Neutrophil (primary cell): ENCODE measurements at regions not wholly inside any gene's neighbourhood (a gene's known extent, or its start where the extent isn't known, plus 50 kb on each side); places are given as distances from the start of the nearest gene placed in this dataset.

Experiments
- H3K27ac ChIP-seq: fragments of 200-600 bp; sonication (generic); 2 replicates; pipeline ENCODE4 v1.5.1; 2016; ENCODE audit warnings: mild to moderate bottlenecking, moderate library complexity
- H3K27me3 ChIP-seq: fragments of 200-600 bp; sonication (generic); 2 replicates; pipeline ENCODE4 v1.6.0; 2016; ENCODE audit warnings: mild to moderate bottlenecking
- H3K36me3 ChIP-seq: fragments of 200-600 bp; sonication (generic); 2 replicates; pipeline ENCODE4 v1.5.1; 2017
- H3K4me1 ChIP-seq, 2 experiments: fragments of 200-600 bp in 1 of 2; sonication (generic) in 1 of 2; 1 replicate in 1 of 2; 2 replicates in 1 of 2; pipeline versions ENCODE4 v1.5.1 to v1.6.1; 2013 to 2016; ENCODE audit warnings: low read depth in 1 of 2, low read length in 1 of 2, mild to moderate bottlenecking in 1 of 2, moderate library complexity in 1 of 2; ENCODE audit not compliant: control insufficient read depth in 1 of 2, insufficient read depth in 1 of 2
- H3K4me3 ChIP-seq, 2 experiments: fragments of 200-600 bp in 1 of 2; sonication (generic) in 1 of 2; 1 replicate in 1 of 2; 2 replicates in 1 of 2; pipeline ENCODE4 v1.5.1; 2013 to 2016; ENCODE audit warnings: low read depth in 1 of 2, low read length in 1 of 2, mild to moderate bottlenecking in 1 of 2, moderate library complexity in 1 of 2
- H3K9me3 ChIP-seq: fragments of 200-600 bp; sonication (generic); 2 replicates; pipeline ENCODE4 v1.5.1; 2016
- TF ChIP-seq, protein P1 (sequence below): fragments of 200-600 bp; sonication (generic); IDR thresholded peaks from 2 replicates; pipeline ENCODE4 v1.5.1; 2016; ENCODE audit warnings: antibody characterized with exemption

DNA sequence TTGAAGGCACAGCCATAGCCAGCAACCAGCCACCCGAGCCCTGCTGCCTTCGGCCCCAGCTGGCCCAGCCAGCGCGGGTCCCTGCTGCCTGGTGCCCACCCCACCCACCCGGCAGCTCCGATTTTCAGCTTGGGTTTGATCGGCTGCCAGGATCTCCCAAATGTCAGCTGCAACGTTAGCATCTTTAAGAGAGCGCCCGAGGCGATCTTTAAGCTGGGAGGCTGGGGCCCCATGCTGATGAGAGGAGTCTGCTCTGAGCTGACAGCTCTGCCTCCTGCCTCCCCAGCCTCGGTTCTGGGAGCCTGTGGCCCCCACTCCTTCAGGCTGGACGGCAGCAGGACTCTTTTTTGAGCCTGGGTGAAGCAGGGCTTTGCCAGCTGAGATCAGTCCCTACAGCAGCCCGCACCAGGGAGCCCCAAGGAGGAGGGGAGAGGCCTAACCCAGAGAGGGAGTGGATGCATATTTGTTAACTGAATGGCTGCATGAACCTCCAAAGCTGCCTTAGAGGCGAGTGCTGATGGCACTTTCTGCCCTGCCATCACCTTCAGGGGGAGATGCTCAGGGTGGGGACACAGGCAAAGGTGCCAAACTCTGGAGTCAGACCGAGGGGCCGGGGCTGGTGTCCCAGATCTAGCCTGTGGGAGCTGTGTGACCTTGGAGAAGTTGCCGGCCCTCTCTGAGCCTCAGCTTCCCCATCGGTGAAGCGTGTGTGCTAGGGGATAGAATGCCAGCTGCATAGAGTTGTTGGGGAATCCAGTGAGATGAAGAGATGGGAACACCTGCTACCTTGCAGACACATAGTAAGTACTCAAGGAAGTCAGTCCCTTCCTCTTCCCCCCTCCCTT lies 165.5 kb downstream of the C9orf50 start:
- no peak overlapping the region for H3K4me3 ChIP-seq
- TF ChIP-seq, protein P1, sequence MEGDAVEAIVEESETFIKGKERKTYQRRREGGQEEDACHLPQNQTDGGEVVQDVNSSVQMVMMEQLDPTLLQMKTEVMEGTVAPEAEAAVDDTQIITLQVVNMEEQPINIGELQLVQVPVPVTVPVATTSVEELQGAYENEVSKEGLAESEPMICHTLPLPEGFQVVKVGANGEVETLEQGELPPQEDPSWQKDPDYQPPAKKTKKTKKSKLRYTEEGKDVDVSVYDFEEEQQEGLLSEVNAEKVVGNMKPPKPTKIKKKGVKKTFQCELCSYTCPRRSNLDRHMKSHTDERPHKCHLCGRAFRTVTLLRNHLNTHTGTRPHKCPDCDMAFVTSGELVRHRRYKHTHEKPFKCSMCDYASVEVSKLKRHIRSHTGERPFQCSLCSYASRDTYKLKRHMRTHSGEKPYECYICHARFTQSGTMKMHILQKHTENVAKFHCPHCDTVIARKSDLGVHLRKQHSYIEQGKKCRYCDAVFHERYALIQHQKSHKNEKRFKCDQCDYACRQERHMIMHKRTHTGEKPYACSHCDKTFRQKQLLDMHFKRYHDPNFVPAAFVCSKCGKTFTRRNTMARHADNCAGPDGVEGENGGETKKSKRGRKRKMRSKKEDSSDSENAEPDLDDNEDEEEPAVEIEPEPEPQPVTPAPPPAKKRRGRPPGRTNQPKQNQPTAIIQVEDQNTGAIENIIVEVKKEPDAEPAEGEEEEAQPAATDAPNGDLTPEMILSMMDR: no peak
- peaks cover 25% of the 10 kb centered on the region in 2 experiments for H3K4me1 ChIP-seq
- H3K27me3 ChIP-seq: no peaks in the 10 kb centered on the region
- H3K36me3 ChIP-seq: no peaks in the 10 kb centered on the region
- H3K9me3 ChIP-seq: no peaks in the 10 kb centered on the region
- peak overlapping the region; percentile 10 for H3K27ac ChIP-seq

DNA sequence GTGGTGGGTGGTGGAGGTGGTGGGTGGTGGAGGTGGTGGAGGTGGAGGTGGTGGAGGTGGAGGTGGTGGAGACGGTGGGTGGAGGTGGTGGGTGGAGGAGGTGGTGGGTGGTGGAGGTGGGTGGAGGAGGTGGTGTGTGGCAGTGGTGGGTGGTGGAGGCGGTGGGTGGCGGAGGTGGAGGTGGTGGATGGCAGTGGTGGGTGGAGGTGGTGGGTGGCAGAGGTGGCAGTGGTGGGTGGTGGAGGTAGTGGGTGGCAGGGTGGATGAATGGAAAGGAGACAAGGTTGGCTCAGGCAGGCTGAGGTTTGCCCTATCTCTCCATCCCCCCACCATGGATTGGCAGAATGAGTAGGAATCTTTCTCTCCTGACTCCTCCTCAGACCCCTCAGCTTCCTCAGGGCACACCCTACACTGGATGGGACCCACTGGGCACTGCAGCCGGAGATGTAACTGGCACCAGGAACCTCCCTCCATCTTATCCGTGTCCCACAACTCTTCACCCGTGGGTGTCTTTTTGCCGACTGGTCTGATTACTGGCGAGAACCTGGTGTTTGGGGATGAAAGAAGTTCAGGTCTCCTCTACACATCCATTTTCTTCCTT lies 166.3 kb downstream of the C9orf50 start:
- Histone ChIP-seq H3K4me1 (peaks cover 18 to 20% of the 10 kb centered on the region in 2 experiments), H3K4me3 (no peak overlapping the region), H3K27me3 (no peaks in the 10 kb centered on the region), H3K9me3 (no peaks in the 10 kb centered on the region), H3K27ac (no peak overlapping the region), H3K36me3 (no peaks in the 10 kb centered on the region)
- TF ChIP-seq, protein P1: no peak

DNA sequence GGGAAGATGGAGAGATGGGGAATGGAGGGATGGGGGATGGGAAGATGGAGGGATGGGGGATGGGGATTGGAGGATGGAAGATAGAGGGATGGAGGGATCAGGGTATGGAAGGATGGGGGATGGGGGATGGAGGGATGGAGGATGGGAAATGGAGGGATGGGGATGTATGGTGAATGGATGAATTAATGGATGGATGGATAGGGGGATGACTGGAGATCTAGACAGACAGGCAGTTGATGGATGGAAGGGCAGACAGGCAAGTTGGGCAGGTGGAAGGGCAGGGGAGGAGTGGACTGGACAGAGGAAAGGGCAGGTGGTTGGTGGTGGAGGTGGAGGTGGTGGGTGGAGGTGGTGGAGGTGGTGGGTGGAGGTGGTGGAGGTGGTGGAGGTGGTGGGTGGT lies 167.2 kb downstream of the C9orf50 start:
- Histone ChIP-seq H3K36me3 (no peaks in the 10 kb centered on the region), H3K9me3 (no peaks in the 10 kb centered on the region), H3K4me3 (no peak overlapping the region), H3K27me3 (no peaks in the 10 kb centered on the region), H3K27ac (no peak overlapping the region), H3K4me1 (peaks cover 9 to 12% of the 10 kb centered on the region in 2 experiments)
- TF ChIP-seq, protein P1: no peak

DNA sequence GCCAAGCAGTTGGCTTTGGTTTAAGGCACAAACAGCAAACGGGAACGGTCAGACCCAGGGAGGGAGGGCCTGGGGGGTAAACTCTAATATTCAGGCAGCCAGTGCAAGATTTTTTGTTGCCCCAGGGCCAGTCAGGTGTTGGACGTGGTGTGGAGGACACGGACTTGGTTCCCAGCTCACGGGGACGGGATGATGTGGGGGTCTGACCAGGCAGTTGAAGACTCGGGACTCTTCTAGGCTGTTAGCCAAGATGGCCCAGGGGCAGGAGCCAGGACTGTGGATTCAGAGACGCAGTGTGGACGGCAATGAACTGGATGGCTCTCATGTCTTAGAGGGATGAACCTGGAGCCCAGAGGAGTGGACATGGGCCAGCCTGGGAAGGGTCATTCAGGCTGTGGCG lies 169.2 kb downstream of the C9orf50 start:
- Histone ChIP-seq H3K4me3 (no peak overlapping the region), H3K27ac (no peak overlapping the region), H3K9me3 (no peaks in the 10 kb centered on the region), H3K36me3 (no peaks in the 10 kb centered on the region), H3K4me1 (no peaks in the 10 kb centered on the region), H3K27me3 (no peaks in the 10 kb centered on the region)
- TF ChIP-seq, protein P1: no peak

DNA sequence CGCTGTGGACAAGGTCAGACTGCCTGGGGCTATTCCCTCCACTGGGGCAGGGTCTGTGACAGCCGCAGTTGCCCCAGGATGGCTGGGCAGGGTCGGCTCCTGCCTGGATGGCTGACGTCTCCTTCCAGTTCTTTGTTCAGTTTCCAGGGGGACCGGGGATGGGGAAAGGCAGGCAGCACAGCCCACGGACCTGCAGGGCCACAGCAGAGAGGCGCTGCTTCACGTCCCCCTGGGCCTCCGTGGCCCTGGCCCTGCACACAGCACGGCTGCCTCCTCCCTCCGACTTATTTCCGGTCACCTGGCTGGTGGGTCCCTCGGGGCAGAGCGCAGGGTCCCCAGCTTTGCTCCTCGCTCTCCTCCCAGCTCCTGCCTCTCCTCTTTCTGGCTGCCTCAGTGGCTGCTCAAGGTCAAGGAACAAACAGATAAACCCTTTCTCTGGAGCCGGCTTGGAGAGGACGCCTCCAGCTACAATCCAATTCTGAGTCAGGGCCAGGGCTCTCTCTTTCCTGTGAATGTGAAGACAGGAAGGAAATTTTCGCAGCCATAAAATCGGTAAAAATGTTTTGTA lies 169.7 kb downstream of the C9orf50 start:
- Histone ChIP-seq H3K27ac (no peak overlapping the region), H3K27me3 (no peaks in the 10 kb centered on the region), H3K9me3 (no peaks in the 10 kb centered on the region), H3K4me3 (no peak overlapping the region), H3K4me1 (no peaks in the 10 kb centered on the region), H3K36me3 (no peaks in the 10 kb centered on the region)
- TF ChIP-seq, protein P1: no peak
